Sigmoid colon (tissue), 6 donors: ENCODE measurements at regions not wholly inside any gene's neighbourhood (a gene's known extent, or its start where the extent isn't known, plus 50 kb on each side); places are given as distances from the start of the nearest gene placed in this dataset.

Experiments used
- DNase-seq: peaks from one replicate; pipeline ENCODE4 v3.0.0-alpha.2; 2019
- H3K27ac ChIP-seq, 4 donors: fragments of 200-600 bp; sonication (generic); one replicate each; pipeline ENCODE4 v1.5.1; 2016 to 2019; ENCODE audit warnings: mild to moderate bottlenecking in 1 of 4
- H3K27me3 ChIP-seq, 3 donors: fragments of 200-600 bp; sonication (generic); one replicate each; pipeline ENCODE4 v1.5.1; 2019; ENCODE audit warnings: mild to moderate bottlenecking in 1 of 3
- H3K36me3 ChIP-seq, 4 donors: fragments of 200-600 bp; sonication (generic); one replicate each; pipeline ENCODE4 v1.5.1; 2016 to 2019
- H3K4me1 ChIP-seq, 4 donors: fragments of 200-600 bp; sonication (generic); one replicate each; pipeline ENCODE4 v1.5.1; 2017 to 2019
- H3K4me3 ChIP-seq, 4 donors: fragments of 200-600 bp; sonication (generic); one replicate each; pipeline ENCODE4 v1.5.1; 2017 to 2019; ENCODE audit warnings: mild to moderate bottlenecking in 2 of 4, moderate library complexity in 1 of 4
- H3K9me3 ChIP-seq, 4 donors: fragments of 200-600 bp in 3 of 4; sonication (generic) in 3 of 4; one replicate each; pipeline versions ENCODE4 v1.5.1 to v1.6.1; 2013 to 2019
- EP300 ChIP-seq, 4 donors: sonication (generic); formaldehyde crosslinking; IDR thresholded peaks; one replicate each; pipeline ENCODE4 v1.6.1; 2017; ENCODE audit warnings: antibody characterized with exemption in 4 of 4
- POLR2A ChIP-seq, 2 donors: fragments of 450-650 bp; IDR thresholded peaks; one replicate each; pipeline ENCODE4 v1.6.1; 2016; ENCODE audit warnings: antibody characterized with exemption in 2 of 2, mild to moderate bottlenecking in 2 of 2, moderate library complexity in 2 of 2
- POLR2AphosphoS5 ChIP-seq, 4 donors: sonication (generic); formaldehyde crosslinking; IDR thresholded peaks; one replicate each; pipeline ENCODE4 v1.6.1; 2017; ENCODE audit warnings: antibody characterized with exemption in 4 of 4
- WGBS, 2 donors: extraction: QIAGEN DNeasy Blood & Tissue Kit; methylation state at CpG; one replicate each; pipeline ENCODE4 v1.1.7; 2013; 5-methylcytosine and 5-hydroxymethylcytosine counted together
- intact Hi-C: fragments of 100-400 bp; cut with DNase I; formaldehyde crosslinking; loops from one replicate; pipeline ENCODE4 v1.15.1; 2023
- TF ChIP-seq, protein P1 (sequence below), 4 experiments: fragments of 450-650 bp in 3 of 4; fragments of 200-600 bp in 1 of 4; IDR thresholded peaks; one replicate each; pipeline ENCODE4 v1.5.1; 2016 to 2019; ENCODE audit warnings: antibody characterized with exemption in 4 of 4, mild to moderate bottlenecking in 3 of 4, moderate library complexity in 2 of 4
- donor health status: healthy with polysubstance abuse.
- donor health status: healthy.

DNA sequence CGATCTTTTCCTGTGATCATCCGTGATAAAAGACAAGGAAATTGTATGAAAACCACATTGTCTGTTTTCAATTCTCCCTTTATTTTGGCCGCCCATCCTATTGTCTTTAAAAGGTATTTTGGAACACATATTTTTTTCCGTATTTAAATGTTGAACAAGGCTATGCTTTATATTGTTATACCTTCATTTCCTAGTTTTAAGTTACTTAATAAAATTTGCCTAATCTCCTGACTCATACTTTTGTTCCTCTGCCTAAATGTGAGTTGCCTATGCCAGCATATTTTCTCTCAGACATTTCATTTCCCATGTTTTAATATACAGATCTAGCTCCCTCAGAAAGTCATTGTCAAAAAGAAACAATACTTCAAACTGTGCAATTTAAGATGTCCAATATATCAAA is 104.2 kb downstream of the SLITRK6 start:
- no peaks in the 10 kb centered on the region for H3K4me1 ChIP-seq
- no peak for TF ChIP-seq EP300 (IDR thresholded peaks at IDR 0.05)
- H3K4me3 ChIP-seq: no peak overlapping the region
- no peak for DNase-seq
- WGBS, 2 donors: 44 to 52% methylated on average over 4 of the region's 4 CpGs
- H3K9me3 ChIP-seq: peaks cover 0 to 6% (median 1%) of the 10 kb centered on the region in 4 donors
- H3K27ac ChIP-seq: no peak overlapping the region
- intact Hi-C loops: no loop called here
- no peaks in the 10 kb centered on the region for H3K27me3 ChIP-seq
- H3K36me3 ChIP-seq: no peaks in the 10 kb centered on the region

DNA sequence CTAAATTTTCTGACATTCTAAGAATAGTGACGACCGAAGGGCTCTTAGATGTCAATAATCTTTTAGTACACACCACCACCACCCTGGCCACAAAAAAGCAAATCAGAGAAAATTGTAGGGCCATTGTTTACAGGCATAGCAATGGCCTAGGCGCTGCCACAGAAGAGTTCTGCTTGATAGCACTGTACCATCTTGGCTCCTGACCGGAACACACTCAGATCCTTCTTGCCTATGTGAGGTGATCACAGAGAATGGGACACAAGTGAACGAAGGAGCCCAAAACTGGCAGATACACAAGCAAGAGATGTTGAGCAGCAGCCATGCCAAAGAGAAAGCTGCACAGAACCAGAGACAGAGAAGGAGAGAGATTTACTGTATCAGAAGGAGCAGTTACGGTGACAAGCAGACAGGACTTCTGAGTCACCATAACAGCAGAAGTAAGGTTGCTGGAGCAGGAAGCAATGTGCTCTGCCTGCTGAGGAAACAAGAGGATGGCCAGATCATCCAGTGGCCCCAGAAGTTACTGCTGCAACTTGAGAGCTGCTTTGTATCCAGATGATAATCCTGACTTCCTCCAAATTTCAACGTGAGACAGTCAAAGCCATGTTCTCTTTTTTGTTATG is 105.2 kb downstream of the SLITRK6 start:
- no peak for TF ChIP-seq POLR2A (IDR thresholded peaks at IDR 0.05)
- TF ChIP-seq POLR2AphosphoS5 (IDR thresholded peaks at IDR 0.05): no peak
- no peak overlapping the region for H3K27ac ChIP-seq
- H3K9me3 ChIP-seq: no peaks in the 10 kb centered on the region
- no peaks in the 10 kb centered on the region for H3K4me1 ChIP-seq
- H3K4me3 ChIP-seq: no peak overlapping the region
- DNase-seq: no peak
- H3K27me3 ChIP-seq: no peaks in the 10 kb centered on the region
- intact Hi-C loops: no loop called here
- WGBS, 2 donors: 69 to 71% methylated on average over 7 of the region's 7 CpGs
- H3K36me3 ChIP-seq: no peaks in the 10 kb centered on the region

DNA sequence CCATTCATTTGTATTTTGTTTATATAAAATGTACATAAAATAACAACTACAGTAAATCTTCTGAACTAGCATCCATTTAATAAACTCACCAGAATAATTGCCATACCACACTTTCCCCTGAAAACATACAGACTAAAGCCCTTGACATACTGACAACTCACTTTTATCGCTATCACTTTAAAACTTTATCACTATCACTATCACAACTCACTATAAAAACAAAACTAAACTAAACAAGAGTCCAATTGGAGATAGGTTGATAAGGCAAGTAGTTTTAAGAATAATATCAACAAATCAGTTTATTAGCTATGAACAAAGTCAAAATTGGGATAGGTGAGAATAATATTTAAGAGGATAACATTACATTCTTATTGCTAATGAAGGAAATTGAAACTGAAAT is 108.9 kb downstream of the SLITRK6 start:
- 0 to 49% methylated on average over 1 of the region's 1 CpG for WGBS, 2 donors

DNA sequence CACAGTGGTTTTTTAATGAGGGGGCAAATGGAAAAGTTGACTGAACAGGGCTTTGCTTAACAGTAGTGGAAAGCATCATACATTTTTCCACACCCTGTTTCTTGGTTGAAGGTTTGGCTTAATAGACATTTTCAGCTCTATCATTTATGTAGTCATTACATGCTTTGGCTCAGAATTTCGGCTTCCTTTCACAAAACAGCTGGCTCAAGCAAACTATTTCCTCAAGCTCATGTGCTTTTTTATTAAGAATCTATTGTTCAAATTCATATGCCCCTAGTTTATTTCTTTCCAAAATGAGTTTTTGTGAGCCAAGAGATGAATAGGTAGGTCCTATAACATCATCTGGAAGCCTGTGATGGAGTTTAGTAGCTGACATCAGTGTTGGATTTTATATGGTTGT is 113.8 kb downstream of the SLITRK6 start:
- H3K4me1 ChIP-seq: no peaks in the 10 kb centered on the region
- intact Hi-C loops: no loop called here
- no peak for DNase-seq
- H3K27me3 ChIP-seq: no peaks in the 10 kb centered on the region
- WGBS, 2 donors: 69 to 88% methylated on average over 1 of the region's 1 CpG
- H3K36me3 ChIP-seq: no peaks in the 10 kb centered on the region
- H3K4me3 ChIP-seq: no peak overlapping the region
- TF ChIP-seq POLR2A (IDR thresholded peaks at IDR 0.05) (no peak), EP300 (IDR thresholded peaks at IDR 0.05) (no peak), POLR2AphosphoS5 (IDR thresholded peaks at IDR 0.05) (no peak)
- TF ChIP-seq, protein P1, sequence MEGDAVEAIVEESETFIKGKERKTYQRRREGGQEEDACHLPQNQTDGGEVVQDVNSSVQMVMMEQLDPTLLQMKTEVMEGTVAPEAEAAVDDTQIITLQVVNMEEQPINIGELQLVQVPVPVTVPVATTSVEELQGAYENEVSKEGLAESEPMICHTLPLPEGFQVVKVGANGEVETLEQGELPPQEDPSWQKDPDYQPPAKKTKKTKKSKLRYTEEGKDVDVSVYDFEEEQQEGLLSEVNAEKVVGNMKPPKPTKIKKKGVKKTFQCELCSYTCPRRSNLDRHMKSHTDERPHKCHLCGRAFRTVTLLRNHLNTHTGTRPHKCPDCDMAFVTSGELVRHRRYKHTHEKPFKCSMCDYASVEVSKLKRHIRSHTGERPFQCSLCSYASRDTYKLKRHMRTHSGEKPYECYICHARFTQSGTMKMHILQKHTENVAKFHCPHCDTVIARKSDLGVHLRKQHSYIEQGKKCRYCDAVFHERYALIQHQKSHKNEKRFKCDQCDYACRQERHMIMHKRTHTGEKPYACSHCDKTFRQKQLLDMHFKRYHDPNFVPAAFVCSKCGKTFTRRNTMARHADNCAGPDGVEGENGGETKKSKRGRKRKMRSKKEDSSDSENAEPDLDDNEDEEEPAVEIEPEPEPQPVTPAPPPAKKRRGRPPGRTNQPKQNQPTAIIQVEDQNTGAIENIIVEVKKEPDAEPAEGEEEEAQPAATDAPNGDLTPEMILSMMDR (IDR thresholded peaks at IDR 0.05): no peak
- no peaks in the 10 kb centered on the region for H3K9me3 ChIP-seq
- H3K27ac ChIP-seq: no peak overlapping the region

More for the DNA sequence above, 108.9 kb downstream of the SLITRK6 start:
- Histone ChIP-seq H3K27me3 (no peaks in the 10 kb centered on the region), H3K27ac (no peak overlapping the region), H3K36me3 (no peaks in the 10 kb centered on the region), H3K9me3 (no peaks in the 10 kb centered on the region), H3K4me1 (no peaks in the 10 kb centered on the region), H3K4me3 (no peak overlapping the region)
- DNase-seq: no peak
- TF ChIP-seq POLR2A (IDR thresholded peaks at IDR 0.05): no peak
- TF ChIP-seq, protein P1 (IDR thresholded peaks at IDR 0.05): no peak
- TF ChIP-seq EP300 (IDR thresholded peaks at IDR 0.05): no peak
- TF ChIP-seq POLR2AphosphoS5 (IDR thresholded peaks at IDR 0.05): no peak
- intact Hi-C loops: no loop called here

DNA sequence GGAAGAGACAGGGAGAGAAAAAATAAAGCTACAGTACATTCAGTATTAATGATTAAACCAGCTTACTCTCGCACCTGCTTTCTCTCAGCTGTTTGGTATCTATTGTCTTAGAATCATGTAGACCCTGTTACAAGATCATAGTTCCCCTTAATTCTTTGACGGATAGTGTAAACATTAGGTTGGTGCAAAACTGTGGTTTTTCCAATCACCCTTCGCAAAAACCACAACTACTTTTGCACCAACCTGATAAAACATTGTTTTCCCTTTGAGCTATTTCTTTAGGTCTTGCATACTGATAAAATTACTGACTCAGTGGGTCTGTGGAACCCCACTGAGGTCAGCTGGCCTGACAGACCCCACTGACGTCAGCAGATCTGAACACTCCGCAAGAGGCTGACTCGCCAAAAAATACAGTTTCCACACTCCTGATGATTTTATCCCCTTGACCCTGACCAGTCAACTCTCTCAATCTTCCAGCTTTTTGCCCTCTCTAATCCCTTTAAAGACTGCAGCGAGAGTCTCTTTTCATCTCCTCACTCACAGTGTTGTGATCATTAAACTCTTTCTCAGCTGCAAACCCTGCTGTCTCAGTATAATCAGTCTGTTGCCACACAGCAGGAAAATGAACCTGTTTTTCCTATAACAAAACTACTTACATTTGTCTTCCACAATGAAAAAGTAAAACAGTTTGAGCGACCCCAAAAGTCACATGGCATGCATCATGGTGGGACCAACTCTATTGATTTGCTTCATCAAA is 123.9 kb downstream of the SLITRK6 start:
- 78 to 84% methylated on average over 8 of the region's 8 CpGs for WGBS, 2 donors
- intact Hi-C loops: no loop called here

More for the DNA sequence above, 123.9 kb downstream of the SLITRK6 start:
- no peaks in the 10 kb centered on the region for H3K4me1 ChIP-seq
- H3K4me3 ChIP-seq: no peak overlapping the region
- no peak for DNase-seq
- H3K9me3 ChIP-seq: peaks cover 0 to 17% (median 4%) of the 10 kb centered on the region in 4 donors
- H3K36me3 ChIP-seq: no peaks in the 10 kb centered on the region
- TF ChIP-seq POLR2AphosphoS5 (IDR thresholded peaks at IDR 0.05) (no peak), POLR2A (IDR thresholded peaks at IDR 0.05) (no peak), EP300 (IDR thresholded peaks at IDR 0.05) (no peak)
- TF ChIP-seq, protein P1 (IDR thresholded peaks at IDR 0.05): no peak
- H3K27ac ChIP-seq: no peak overlapping the region
- H3K27me3 ChIP-seq: no peaks in the 10 kb centered on the region
